ENCODE measurements at regions not wholly inside any gene's neighbourhood (a gene's known extent, or its start where the extent isn't known, plus 50 kb on each side); places are given as distances from the start of the nearest gene placed in this dataset.

GRCh38 chr18:1624612-1625011 is 719.9 kb downstream of the ADCYAP1 start:
- no peak for DNase-seq
- H3K9ac ChIP-seq = no peak overlapping the region
- no peaks in the 10 kb centered on the region for H3K27me3 ChIP-seq (replicated peaks; ENCODE audit: insufficient read depth)
- H2AFZ ChIP-seq = no peak overlapping the region
- H3K4me2 ChIP-seq (ENCODE audit: unreplicated experiment) = no peak overlapping the region
- in situ Hi-C loops (cut with MboI) = no loop called here
- no peak overlapping the region for H3K4me3 ChIP-seq
- H3K9me2 ChIP-seq (ENCODE audit: insufficient read depth) = no peaks in the 10 kb centered on the region
- no peak for TF ChIP-seq EZH2phosphoT487 (IDR thresholded peaks at IDR 0.05; ENCODE audit: insufficient read depth, low read depth)
- TF ChIP-seq EZH2 (IDR thresholded peaks at IDR 0.05; ENCODE audit: insufficient read depth, poor library complexity, severe bottlenecking) = no peak
- no peaks in the 10 kb centered on the region for H4K20me1 ChIP-seq (ENCODE audit: insufficient read depth)
- H3K79me2 ChIP-seq (ENCODE audit: insufficient read depth) = no peaks in the 10 kb centered on the region
- H3K4me1 ChIP-seq (ENCODE audit: insufficient read depth) = no peaks in the 10 kb centered on the region
- H3K27ac ChIP-seq = no peak overlapping the region
- H3F3A ChIP-seq (ENCODE audit: insufficient read depth) = no peaks in the 10 kb centered on the region
- WGBS, 2 experiments (ENCODE audit: low coverage in 1 of 2, low lambda C conversion rate in 2 of 2, missing lambda C conversion rate in 2 of 2) = 17 to 26% methylated on average over 2 of the region's 2 CpGs
- H3K9me3 ChIP-seq (ENCODE audit: low read depth) = no peaks in the 10 kb centered on the region
- H3K36me3 ChIP-seq (ENCODE audit: low read depth) = no peaks in the 10 kb centered on the region

- H3K4me1 ChIP-seq (ENCODE audit: insufficient read depth) = no peaks in the 10 kb centered on the region
- no peaks in the 10 kb centered on the region for H3K9me2 ChIP-seq (ENCODE audit: insufficient read depth)
- 0 to 11% methylated on average over 1 of the region's 1 CpG for WGBS, 2 experiments (ENCODE audit: low coverage in 1 of 2, low lambda C conversion rate in 2 of 2, missing lambda C conversion rate in 2 of 2)
- no peaks in the 10 kb centered on the region for H3F3A ChIP-seq (ENCODE audit: insufficient read depth)
- no peaks in the 10 kb centered on the region for H3K27me3 ChIP-seq (replicated peaks; ENCODE audit: insufficient read depth)
- H3K4me2 ChIP-seq (ENCODE audit: unreplicated experiment) = no peak overlapping the region
- TF ChIP-seq EZH2phosphoT487 (IDR thresholded peaks at IDR 0.05; ENCODE audit: insufficient read depth, low read depth) = no peak
- TF ChIP-seq EZH2 (IDR thresholded peaks at IDR 0.05; ENCODE audit: insufficient read depth, poor library complexity, severe bottlenecking) = no peak
- H3K36me3 ChIP-seq (ENCODE audit: low read depth) = no peaks in the 10 kb centered on the region
- DNase-seq = no peak
- H3K4me3 ChIP-seq = no peak overlapping the region
- no peak overlapping the region for H3K9ac ChIP-seq
- H3K9me3 ChIP-seq (ENCODE audit: low read depth) = no peaks in the 10 kb centered on the region
- H4K20me1 ChIP-seq (ENCODE audit: insufficient read depth) = no peaks in the 10 kb centered on the region
- in situ Hi-C loops (cut with MboI) = no loop called here
- H2AFZ ChIP-seq = no peak overlapping the region
- no peak overlapping the region for H3K27ac ChIP-seq
- H3K79me2 ChIP-seq (ENCODE audit: insufficient read depth) = no peaks in the 10 kb centered on the region
Observed at GRCh38 chr18:1627494-1627893, 722.8 kb downstream of the ADCYAP1 start.

- in situ Hi-C loops (cut with MboI) = no loop called here
- Histone ChIP-seq H3K27me3 (replicated peaks; ENCODE audit: insufficient read depth) (no peaks in the 10 kb centered on the region), H3K9me3 (ENCODE audit: low read depth) (no peaks in the 10 kb centered on the region), H2AFZ (no peak overlapping the region), H3K9me2 (ENCODE audit: insufficient read depth) (no peaks in the 10 kb centered on the region), H3K79me2 (ENCODE audit: insufficient read depth) (no peaks in the 10 kb centered on the region), H3K4me1 (ENCODE audit: insufficient read depth) (no peaks in the 10 kb centered on the region), H3K27ac (no peak overlapping the region), H3F3A (ENCODE audit: insufficient read depth) (no peaks in the 10 kb centered on the region), H3K9ac (no peak overlapping the region), H3K36me3 (ENCODE audit: low read depth) (no peaks in the 10 kb centered on the region), H3K4me3 (no peak overlapping the region), H3K4me2 (ENCODE audit: unreplicated experiment) (no peak overlapping the region), H4K20me1 (ENCODE audit: insufficient read depth) (no peaks in the 10 kb centered on the region)
- WGBS, 2 experiments (ENCODE audit: low coverage in 1 of 2, low lambda C conversion rate in 2 of 2, missing lambda C conversion rate in 2 of 2) = 2% methylated on average over 2 of the region's 2 CpGs
- DNase-seq = no peak
- TF ChIP-seq EZH2 (IDR thresholded peaks at IDR 0.05; ENCODE audit: insufficient read depth, poor library complexity, severe bottlenecking) (no peak), EZH2phosphoT487 (IDR thresholded peaks at IDR 0.05; ENCODE audit: insufficient read depth, low read depth) (no peak)
Observed at GRCh38 chr18:1648712-1649111, 744.0 kb downstream of the ADCYAP1 start.

- Histone ChIP-seq H3K36me3 (ENCODE audit: low read depth) (no peaks in the 10 kb centered on the region), H3K9me3 (ENCODE audit: low read depth) (no peaks in the 10 kb centered on the region), H3K4me1 (ENCODE audit: insufficient read depth) (no peaks in the 10 kb centered on the region), H3K79me2 (ENCODE audit: insufficient read depth) (no peaks in the 10 kb centered on the region), H3K27me3 (replicated peaks; ENCODE audit: insufficient read depth) (no peaks in the 10 kb centered on the region), H4K20me1 (ENCODE audit: insufficient read depth) (no peaks in the 10 kb centered on the region), H3K27ac (no peak overlapping the region), H2AFZ (no peak overlapping the region), H3K4me3 (no peak overlapping the region), H3K4me2 (ENCODE audit: unreplicated experiment) (no peak overlapping the region), H3K9ac (no peak overlapping the region), H3F3A (ENCODE audit: insufficient read depth) (no peaks in the 10 kb centered on the region), H3K9me2 (ENCODE audit: insufficient read depth) (no peaks in the 10 kb centered on the region)
- no peak for DNase-seq
- TF ChIP-seq EZH2 (IDR thresholded peaks at IDR 0.05; ENCODE audit: insufficient read depth, poor library complexity, severe bottlenecking) (no peak), EZH2phosphoT487 (IDR thresholded peaks at IDR 0.05; ENCODE audit: insufficient read depth, low read depth) (no peak)
- WGBS, 2 experiments (ENCODE audit: low coverage in 1 of 2, low lambda C conversion rate in 2 of 2, missing lambda C conversion rate in 2 of 2) = 4 to 6% methylated on average over 2 of the region's 2 CpGs
- in situ Hi-C loops (cut with MboI) = no loop called here
Observed at GRCh38 chr18:1652018-1652417, 747.3 kb downstream of the ADCYAP1 start.

GRCh38 chr18:1653873-1654272 is 749.2 kb downstream of the ADCYAP1 start:
- Histone ChIP-seq H3K9me2 (ENCODE audit: insufficient read depth) (no peaks in the 10 kb centered on the region), H3K79me2 (ENCODE audit: insufficient read depth) (no peaks in the 10 kb centered on the region), H3K36me3 (ENCODE audit: low read depth) (no peaks in the 10 kb centered on the region), H2AFZ (no peak overlapping the region), H3K4me1 (ENCODE audit: insufficient read depth) (no peaks in the 10 kb centered on the region), H3K9ac (no peak overlapping the region), H3F3A (ENCODE audit: insufficient read depth) (no peaks in the 10 kb centered on the region), H3K4me2 (ENCODE audit: unreplicated experiment) (no peak overlapping the region), H4K20me1 (ENCODE audit: insufficient read depth) (no peaks in the 10 kb centered on the region), H3K4me3 (no peak overlapping the region), H3K9me3 (ENCODE audit: low read depth) (no peaks in the 10 kb centered on the region), H3K27me3 (replicated peaks; ENCODE audit: insufficient read depth) (no peaks in the 10 kb centered on the region), H3K27ac (no peak overlapping the region)
- 29 to 43% methylated on average over 4 of the region's 4 CpGs for WGBS, 2 experiments (ENCODE audit: low coverage in 1 of 2, low lambda C conversion rate in 2 of 2, missing lambda C conversion rate in 2 of 2)
- in situ Hi-C loops (cut with MboI) = no loop called here
- no peak for DNase-seq
- TF ChIP-seq EZH2 (IDR thresholded peaks at IDR 0.05; ENCODE audit: insufficient read depth, poor library complexity, severe bottlenecking) = no peak
- no peak for TF ChIP-seq EZH2phosphoT487 (IDR thresholded peaks at IDR 0.05; ENCODE audit: insufficient read depth, low read depth)
